ENCODE measurements at regions not wholly inside any gene's neighbourhood (a gene's known extent, or its start where the extent isn't known, plus 50 kb on each side); places are given as distances from the start of the nearest gene placed in this dataset.
A peak's percentile ranks its signal among the peaks of the same experiment; 100 is the strongest.

GRCh38 chr1:20417581-20417980 lies 68.4 kb downstream of the CAMK2N1 start:
- Histone ChIP-seq H3K36me3 (no peaks in the 10 kb centered on the region), H3K9me3 (peaks cover 0 to 13% of the 10 kb centered on the region in 2 donors), H3K27ac (no peak overlapping the region), H3K27me3 (peaks cover 0 to 7% of the 10 kb centered on the region in 2 donors), H3K4me3 (no peak overlapping the region), H3K4me1 (peaks cover 0 to 4% of the 10 kb centered on the region in 2 donors)
- TF ChIP-seq CTCF (IDR thresholded peaks at IDR 0.05) = no peak
- no peak for TF ChIP-seq POLR2AphosphoS5 (IDR thresholded peaks at IDR 0.05)
- TF ChIP-seq POLR2A (IDR thresholded peaks at IDR 0.05) = no peak
- intact Hi-C loops (cut with DNase I; ENCODE audit: low total_unique reads) = loop anchor here (5.0 kb wide), 1 partner anchor 1385 kb away; no protein-coding TSS in a partner anchor
- DNase-seq (ENCODE audit: low spot score in 2 of 2) = no peak

GRCh38 chr1:20416706-20417105 lies 69.3 kb downstream of the CAMK2N1 start:
- no peak overlapping the region for H3K27ac ChIP-seq
- H3K36me3 ChIP-seq = no peaks in the 10 kb centered on the region
- H3K4me3 ChIP-seq = no peak overlapping the region
- intact Hi-C loops (cut with DNase I; ENCODE audit: low total_unique reads) = loop anchor here (5.0 kb wide), 1 partner anchor 1386 kb away; no protein-coding TSS in a partner anchor
- peaks cover 0 to 4% of the 10 kb centered on the region in 2 donors for H3K4me1 ChIP-seq
- peaks cover 0 to 7% of the 10 kb centered on the region in 2 donors for H3K27me3 ChIP-seq
- no peak for TF ChIP-seq POLR2AphosphoS5 (IDR thresholded peaks at IDR 0.05)
- no peak for TF ChIP-seq CTCF (IDR thresholded peaks at IDR 0.05)
- TF ChIP-seq POLR2A (IDR thresholded peaks at IDR 0.05) = no peak
- H3K9me3 ChIP-seq = peaks cover 0 to 4% of the 10 kb centered on the region in 2 donors
- no peak for DNase-seq (ENCODE audit: low spot score in 2 of 2)

DNA sequence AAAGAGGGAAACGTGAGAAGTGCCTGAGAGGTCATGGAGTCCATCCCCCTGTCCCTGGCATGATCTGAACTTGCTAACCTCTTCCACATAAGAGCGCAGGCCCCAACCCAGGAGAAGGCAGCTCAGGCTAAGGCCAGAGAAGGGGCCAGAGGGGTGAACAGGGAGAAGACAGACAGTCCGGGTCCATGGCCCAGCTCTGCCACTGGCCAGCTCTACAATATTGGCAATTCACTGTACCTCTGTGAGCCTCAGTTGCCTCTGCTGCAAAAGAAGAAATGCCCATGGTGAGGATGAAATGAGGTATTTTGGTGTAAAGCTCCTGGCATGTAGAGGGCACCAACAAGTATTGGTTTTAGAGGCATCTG lies 72.3 kb downstream of the CAMK2N1 start:
- H3K4me3 ChIP-seq = no peak overlapping the region
- no peak for DNase-seq (ENCODE audit: low spot score in 2 of 2)
- peaks cover 0 to 3% of the 10 kb centered on the region in 2 donors for H3K27me3 ChIP-seq
- intact Hi-C loops (cut with DNase I; ENCODE audit: low total_unique reads) = no loop called here
- no peaks in the 10 kb centered on the region for H3K36me3 ChIP-seq
- H3K27ac ChIP-seq = no peak overlapping the region
- TF ChIP-seq POLR2AphosphoS5 (IDR thresholded peaks at IDR 0.05) = no peak
- no peak for TF ChIP-seq CTCF (IDR thresholded peaks at IDR 0.05)
- TF ChIP-seq POLR2A (IDR thresholded peaks at IDR 0.05) = no peak
- no peaks in the 10 kb centered on the region for H3K9me3 ChIP-seq
- H3K4me1 ChIP-seq = peaks cover 0 to 4% of the 10 kb centered on the region in 2 donors

DNA sequence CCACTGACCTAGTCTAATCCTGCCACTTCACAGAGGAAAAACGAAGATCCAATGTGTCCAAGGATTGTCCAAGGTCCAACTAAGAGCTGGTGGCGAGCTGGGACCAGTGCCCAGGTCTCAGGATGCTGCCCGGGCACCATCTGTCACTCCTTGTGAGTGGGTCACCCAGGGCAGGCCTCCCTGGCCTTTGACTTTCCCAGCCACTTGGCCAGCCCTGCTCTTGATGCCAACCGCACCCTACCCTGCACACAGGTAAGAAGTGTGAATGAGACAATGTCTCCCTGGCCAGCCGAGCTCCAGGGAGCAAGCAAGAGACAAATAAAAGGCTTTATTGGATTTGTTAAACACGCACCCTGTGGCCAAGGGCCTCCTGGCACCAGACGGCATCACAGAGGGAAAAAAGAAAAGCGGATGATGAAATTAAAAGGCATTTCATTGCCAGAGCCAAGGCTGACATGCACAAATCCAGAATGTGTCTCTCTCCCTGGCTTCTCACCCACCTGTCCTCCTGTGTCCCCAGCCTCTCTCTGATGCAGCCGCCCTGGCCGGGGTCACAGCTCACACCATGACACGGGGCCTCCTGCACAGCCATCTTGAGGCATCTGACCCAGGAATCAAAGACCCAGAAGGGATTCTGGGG lies 72.8 kb downstream of the CAMK2N1 start:
- intact Hi-C loops (cut with DNase I; ENCODE audit: low total_unique reads) = no loop called here
- no peak overlapping the region for H3K4me3 ChIP-seq
- no peaks in the 10 kb centered on the region for H3K9me3 ChIP-seq
- TF ChIP-seq CTCF (IDR thresholded peaks at IDR 0.05) (no peak), POLR2AphosphoS5 (IDR thresholded peaks at IDR 0.05) (no peak), POLR2A (IDR thresholded peaks at IDR 0.05) (no peak)
- H3K36me3 ChIP-seq = no peaks in the 10 kb centered on the region
- H3K27ac ChIP-seq = no peak overlapping the region
- H3K4me1 ChIP-seq = peaks cover 0 to 4% of the 10 kb centered on the region in 2 donors
- H3K27me3 ChIP-seq = no peaks in the 10 kb centered on the region
- peak in 1 of 2 donors; percentile 24 for DNase-seq (ENCODE audit: low spot score in 2 of 2)

DNA sequence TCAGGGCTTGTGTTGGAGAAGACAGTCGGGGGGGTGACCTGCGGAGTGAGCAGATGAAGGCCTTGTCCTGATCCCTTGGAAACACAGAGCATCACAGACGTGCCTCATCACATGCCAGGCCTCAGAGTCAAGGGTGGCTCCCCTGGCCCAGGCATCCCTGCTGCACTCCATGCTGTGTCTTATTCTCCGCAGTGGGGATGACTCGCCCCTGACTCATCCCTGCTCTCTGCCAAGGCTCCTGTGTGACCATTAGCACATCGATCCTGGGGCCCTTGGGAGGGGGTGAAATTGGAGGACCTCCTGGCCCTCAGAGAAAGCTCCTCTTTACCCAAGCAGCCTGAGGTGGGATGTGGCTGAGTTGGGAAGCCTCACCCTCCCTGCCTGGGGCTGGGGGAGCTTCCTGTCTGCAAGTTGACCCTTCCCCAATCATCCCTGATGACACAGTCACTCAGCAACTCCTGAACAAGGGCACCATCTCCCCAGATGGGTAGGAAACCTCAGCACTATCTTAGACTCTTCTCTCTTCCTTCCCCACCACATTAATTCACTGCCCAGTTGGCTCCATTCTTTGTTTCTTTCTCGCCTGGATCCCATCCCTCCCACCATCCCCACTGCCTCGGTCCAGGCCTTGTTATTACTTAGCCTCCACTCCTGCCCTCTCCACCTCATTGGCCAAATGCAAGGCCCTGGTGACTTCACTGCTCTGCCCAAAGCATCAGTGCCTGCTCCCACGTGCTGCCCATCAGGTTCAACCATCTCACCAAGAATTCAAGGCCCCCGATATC lies 74.6 kb downstream of the CAMK2N1 start:
- no peaks in the 10 kb centered on the region for H3K27me3 ChIP-seq
- DNase-seq (ENCODE audit: low spot score in 2 of 2) = no peak
- H3K27ac ChIP-seq = no peak overlapping the region
- H3K36me3 ChIP-seq = no peaks in the 10 kb centered on the region
- intact Hi-C loops (cut with DNase I; ENCODE audit: low total_unique reads) = no loop called here
- no peaks in the 10 kb centered on the region for H3K9me3 ChIP-seq
- no peak overlapping the region for H3K4me3 ChIP-seq
- TF ChIP-seq CTCF (IDR thresholded peaks at IDR 0.05) (no peak), POLR2A (IDR thresholded peaks at IDR 0.05) (no peak), POLR2AphosphoS5 (IDR thresholded peaks at IDR 0.05) (no peak)
- peaks cover 0 to 4% of the 10 kb centered on the region in 2 donors for H3K4me1 ChIP-seq
